GM23248 (cell line): ENCODE measurements at regions not wholly inside any gene's neighbourhood (a gene's known extent, or its start where the extent isn't known, plus 50 kb on each side); places are given as distances from the start of the nearest gene placed in this dataset.

Experiments
- DNase-seq: peaks from one replicate; pipeline ENCODE4 v3.0.0-alpha.2; 2015
- H2AFZ ChIP-seq: fragments of 200-600 bp; sonication (generic); 2 replicates; pipeline ENCODE4 v1.6.1; 2016; ENCODE audit warnings: antibody characterized with exemption
- H3F3A ChIP-seq: fragments of 200-600 bp; sonication (generic); 2 replicates; pipeline ENCODE4 v1.6.1; 2016; ENCODE audit warnings: mild to moderate bottlenecking, antibody characterized with exemption, mixed run types; ENCODE audit not compliant: insufficient read depth
- H3K27ac ChIP-seq: fragments of 200-600 bp; sonication (generic); 2 replicates; pipeline ENCODE4 v1.5.1; 2016; ENCODE audit warnings: mild to moderate bottlenecking
- H3K27me3 ChIP-seq: fragments of 200-600 bp; sonication (generic); replicated peaks from 2 replicates; pipeline ENCODE4 v1.6.1; 2016; ENCODE audit warnings: mild to moderate bottlenecking; ENCODE audit not compliant: insufficient read depth
- H3K36me3 ChIP-seq: fragments of 200-600 bp; sonication (generic); 2 replicates; pipeline ENCODE4 v1.6.1; 2016; ENCODE audit warnings: low read depth, mild to moderate bottlenecking
- H3K4me1 ChIP-seq: fragments of 200-600 bp; sonication (generic); 2 replicates; pipeline ENCODE4 v1.6.1; 2016; ENCODE audit warnings: mild to moderate bottlenecking; ENCODE audit not compliant: insufficient read depth
- H3K4me2 ChIP-seq: fragments of 200-600 bp; sonication (generic); one replicate; pipeline ENCODE4 v1.6.1; 2016; ENCODE audit warnings: mild to moderate bottlenecking; ENCODE audit not compliant: unreplicated experiment
- H3K4me3 ChIP-seq: fragments of 200-600 bp; sonication (generic); 2 replicates; pipeline ENCODE4 v1.5.1; 2016; ENCODE audit warnings: mild to moderate bottlenecking
- H3K79me2 ChIP-seq: fragments of 200-600 bp; sonication (generic); 2 replicates; pipeline ENCODE4 v1.6.1; 2016; ENCODE audit warnings: mild to moderate bottlenecking; ENCODE audit not compliant: insufficient read depth
- H3K9ac ChIP-seq: fragments of 200-600 bp; sonication (generic); 2 replicates; pipeline ENCODE4 v1.6.1; 2016; ENCODE audit warnings: mild to moderate bottlenecking
- H3K9me2 ChIP-seq: fragments of 200-600 bp; sonication (generic); 2 replicates; pipeline ENCODE4 v1.6.1; 2016; ENCODE audit warnings: mixed run types, mild to moderate bottlenecking, moderate library complexity; ENCODE audit not compliant: insufficient read depth
- H3K9me3 ChIP-seq: fragments of 200-600 bp; sonication (generic); one replicate; pipeline ENCODE4 v1.6.1; 2017; ENCODE audit warnings: low read depth
- H4K20me1 ChIP-seq: fragments of 200-600 bp; sonication (generic); 2 replicates; pipeline ENCODE4 v1.6.0; 2016; ENCODE audit not compliant: insufficient read depth
- EZH2 ChIP-seq: fragments of 200-600 bp; sonication (generic); IDR thresholded peaks from 2 replicates; pipeline ENCODE4 v1.6.1; 2018; ENCODE audit warnings: antibody characterized with exemption, mild to moderate bottlenecking; ENCODE audit not compliant: insufficient read depth, poor library complexity, severe bottlenecking
- EZH2phosphoT487 ChIP-seq: fragments of 200-600 bp; sonication (generic); IDR thresholded peaks from 2 replicates; pipeline ENCODE4 v1.6.1; 2018; ENCODE audit warnings: antibody characterized with exemption, moderate library complexity, mild to moderate bottlenecking, low read depth; ENCODE audit not compliant: insufficient read depth
- WGBS, 2 experiments: methylation state at CpG; one replicate each; pipeline ENCODE4 v1.1.6; 2015 to 2017; ENCODE audit warnings: low lambda C conversion rate in 2 of 2, low coverage in 1 of 2; ENCODE audit errors: missing lambda C conversion rate in 2 of 2; 5-methylcytosine and 5-hydroxymethylcytosine counted together
- in situ Hi-C: fragments of 300-500 bp; cut with MboI; formaldehyde crosslinking; loops from 2 replicates; pipeline ENCODE4 v1.15.0; 2020

- Histone ChIP-seq H3K27ac (no peak overlapping the region), H3K79me2 (no peaks in the 10 kb centered on the region), H3K27me3 (no peaks in the 10 kb centered on the region), H4K20me1 (no peaks in the 10 kb centered on the region), H3K9me2 (no peaks in the 10 kb centered on the region), H3K9ac (no peak overlapping the region), H3K9me3 (no peaks in the 10 kb centered on the region), H3K36me3 (no peaks in the 10 kb centered on the region), H3K4me2 (no peak overlapping the region), H3K4me1 (no peaks in the 10 kb centered on the region), H2AFZ (no peak overlapping the region), H3F3A (no peaks in the 10 kb centered on the region), H3K4me3 (no peak overlapping the region)
- TF ChIP-seq EZH2 (no peak), EZH2phosphoT487 (no peak)
- in situ Hi-C loops: no loop called here
- DNase-seq: no peak
- WGBS, 2 experiments: 49 to 53% methylated on average over 11 of the region's 11 CpGs
These were observed 123.2 kb downstream of the KCNJ18 start for GRCh38 chr17:21815352-21816063.

- H3K9me3 ChIP-seq: no peaks in the 10 kb centered on the region
- no peak overlapping the region for H2AFZ ChIP-seq
- no peak overlapping the region for H3K4me3 ChIP-seq
- H3K36me3 ChIP-seq: no peaks in the 10 kb centered on the region
- H3K27ac ChIP-seq: no peak overlapping the region
- H4K20me1 ChIP-seq: no peaks in the 10 kb centered on the region
- no peak for TF ChIP-seq EZH2
- no peak for TF ChIP-seq EZH2phosphoT487
- H3K4me2 ChIP-seq: no peak overlapping the region
- 45% methylated on average over 15 of the region's 15 CpGs for WGBS, 2 experiments
- no peak overlapping the region for H3K9ac ChIP-seq
- H3K9me2 ChIP-seq: no peaks in the 10 kb centered on the region
- in situ Hi-C loops: no loop called here
- H3K4me1 ChIP-seq: no peaks in the 10 kb centered on the region
- H3K27me3 ChIP-seq: no peaks in the 10 kb centered on the region
- no peaks in the 10 kb centered on the region for H3K79me2 ChIP-seq
- no peak for DNase-seq
- no peaks in the 10 kb centered on the region for H3F3A ChIP-seq
These were observed 124.6 kb downstream of the KCNJ18 start for GRCh38 chr17:21816592-21817567.

GRCh38 chr17:21817791-21818364, 125.6 kb downstream of the KCNJ18 start:
- no peak for DNase-seq
- Histone ChIP-seq H3K4me3 (no peak overlapping the region), H3K79me2 (no peaks in the 10 kb centered on the region), H3K27ac (no peak overlapping the region), H3K36me3 (no peaks in the 10 kb centered on the region), H3K9me2 (no peaks in the 10 kb centered on the region), H4K20me1 (no peaks in the 10 kb centered on the region), H3F3A (no peaks in the 10 kb centered on the region), H3K4me1 (no peaks in the 10 kb centered on the region), H3K27me3 (no peaks in the 10 kb centered on the region), H3K4me2 (no peak overlapping the region), H2AFZ (no peak overlapping the region), H3K9me3 (no peaks in the 10 kb centered on the region), H3K9ac (no peak overlapping the region)
- no peak for TF ChIP-seq EZH2phosphoT487
- TF ChIP-seq EZH2: no peak
- WGBS, 2 experiments: 40% methylated on average over 7 of the region's 7 CpGs
- in situ Hi-C loops: no loop called here

- H3K27ac ChIP-seq: no peak overlapping the region
- DNase-seq: no peak
- no peaks in the 10 kb centered on the region for H4K20me1 ChIP-seq
- H3K4me1 ChIP-seq: no peaks in the 10 kb centered on the region
- WGBS, 2 experiments: 16 to 25% methylated on average over 1 of the region's 1 CpG
- no peak overlapping the region for H3K4me2 ChIP-seq
- no peaks in the 10 kb centered on the region for H3F3A ChIP-seq
- H3K4me3 ChIP-seq: no peak overlapping the region
- no peaks in the 10 kb centered on the region for H3K9me2 ChIP-seq
- no peaks in the 10 kb centered on the region for H3K27me3 ChIP-seq
- no peak overlapping the region for H2AFZ ChIP-seq
- no peak overlapping the region for H3K9ac ChIP-seq
- TF ChIP-seq EZH2 (no peak), EZH2phosphoT487 (no peak)
- in situ Hi-C loops: no loop called here
- no peaks in the 10 kb centered on the region for H3K9me3 ChIP-seq
- no peaks in the 10 kb centered on the region for H3K79me2 ChIP-seq
- no peaks in the 10 kb centered on the region for H3K36me3 ChIP-seq
These were observed 130.8 kb downstream of the KCNJ18 start for GRCh38 chr17:21823090-21823489.
